Astrocyte of the spinal cord (primary cell): ENCODE measurements at regions not wholly inside any gene's neighbourhood (a gene's known extent, or its start where the extent isn't known, plus 50 kb on each side); places are given as distances from the start of the nearest gene placed in this dataset.
A peak's percentile ranks its signal among the peaks of the same experiment; 100 is the strongest.

Experiments used
- DNase-seq: peaks from one replicate; pipeline ENCODE4 v3.0.0; 2011; ENCODE audit warnings: low read depth, low spot score
- H3K4me3 ChIP-seq: 2 replicates; pipeline ENCODE4 v1.5.1; 2011; ENCODE audit warnings: low read depth, mild to moderate bottlenecking, low read length, moderate library complexity
- in situ Hi-C: cut with HindIII; loops from 2 replicates; pipeline ENCODE4 v1.10.0; 2017; ENCODE audit warnings: low sequenced_read_pairs
- TF ChIP-seq, protein P1 (sequence below): IDR thresholded peaks from 2 replicates; pipeline ENCODE4 v1.5.1; 2012; ENCODE audit warnings: low read depth, mild to moderate bottlenecking, low read length, inconsistent platforms

DNA sequence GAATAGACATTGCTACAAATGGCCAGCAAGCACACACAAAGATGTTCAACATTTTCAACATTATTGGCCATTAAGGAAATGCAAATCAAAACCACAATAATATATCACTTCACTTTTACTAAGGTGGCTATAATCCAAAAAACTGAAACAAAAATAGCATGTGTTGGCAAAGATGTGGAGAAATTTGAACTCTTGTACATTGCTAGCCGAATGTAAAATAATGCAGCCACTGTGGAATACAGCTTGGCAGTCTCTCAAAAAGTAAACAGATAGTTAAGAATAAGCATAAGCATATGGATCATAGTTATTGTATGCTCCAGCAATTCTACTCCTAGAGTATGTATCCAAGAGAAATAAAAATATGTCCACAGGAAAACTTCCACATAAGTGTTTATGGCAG is 192.5 kb downstream of the EN1 start:
- DNase-seq: peak; percentile 53
- TF ChIP-seq, protein P1, sequence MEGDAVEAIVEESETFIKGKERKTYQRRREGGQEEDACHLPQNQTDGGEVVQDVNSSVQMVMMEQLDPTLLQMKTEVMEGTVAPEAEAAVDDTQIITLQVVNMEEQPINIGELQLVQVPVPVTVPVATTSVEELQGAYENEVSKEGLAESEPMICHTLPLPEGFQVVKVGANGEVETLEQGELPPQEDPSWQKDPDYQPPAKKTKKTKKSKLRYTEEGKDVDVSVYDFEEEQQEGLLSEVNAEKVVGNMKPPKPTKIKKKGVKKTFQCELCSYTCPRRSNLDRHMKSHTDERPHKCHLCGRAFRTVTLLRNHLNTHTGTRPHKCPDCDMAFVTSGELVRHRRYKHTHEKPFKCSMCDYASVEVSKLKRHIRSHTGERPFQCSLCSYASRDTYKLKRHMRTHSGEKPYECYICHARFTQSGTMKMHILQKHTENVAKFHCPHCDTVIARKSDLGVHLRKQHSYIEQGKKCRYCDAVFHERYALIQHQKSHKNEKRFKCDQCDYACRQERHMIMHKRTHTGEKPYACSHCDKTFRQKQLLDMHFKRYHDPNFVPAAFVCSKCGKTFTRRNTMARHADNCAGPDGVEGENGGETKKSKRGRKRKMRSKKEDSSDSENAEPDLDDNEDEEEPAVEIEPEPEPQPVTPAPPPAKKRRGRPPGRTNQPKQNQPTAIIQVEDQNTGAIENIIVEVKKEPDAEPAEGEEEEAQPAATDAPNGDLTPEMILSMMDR: no peak
- in situ Hi-C loops: no loop called here
- H3K4me3 ChIP-seq: no peak overlapping the region

- DNase-seq: no peak
- TF ChIP-seq, protein P1: no peak
- H3K4me3 ChIP-seq: no peak overlapping the region
- in situ Hi-C loops: no loop called here
These were observed 197.1 kb downstream of the EN1 start for GRCh38 chr2:118650327-118650726.

DNA sequence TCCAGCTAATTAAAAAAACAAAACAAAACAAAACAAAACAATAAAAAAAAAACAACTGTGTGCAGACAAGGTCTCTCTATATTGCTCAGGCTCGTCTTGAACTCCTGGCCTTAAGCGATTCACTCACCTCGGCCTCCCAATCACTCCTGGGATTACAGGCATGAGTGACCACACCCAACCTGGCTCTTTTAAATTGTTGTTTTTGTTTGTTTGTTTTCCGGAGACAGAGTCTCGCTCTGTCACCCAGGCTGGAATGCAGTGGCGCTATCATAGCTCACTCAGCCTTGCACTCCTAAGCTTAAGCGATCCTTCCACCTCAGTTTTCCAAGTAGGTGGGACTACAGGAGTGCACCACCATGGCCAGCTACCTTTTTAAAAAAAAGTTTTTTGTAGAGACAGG is 201.6 kb downstream of the EN1 start:
- DNase-seq: no peak
- TF ChIP-seq, protein P1: no peak
- no peak overlapping the region for H3K4me3 ChIP-seq
- in situ Hi-C loops: no loop called here

DNA sequence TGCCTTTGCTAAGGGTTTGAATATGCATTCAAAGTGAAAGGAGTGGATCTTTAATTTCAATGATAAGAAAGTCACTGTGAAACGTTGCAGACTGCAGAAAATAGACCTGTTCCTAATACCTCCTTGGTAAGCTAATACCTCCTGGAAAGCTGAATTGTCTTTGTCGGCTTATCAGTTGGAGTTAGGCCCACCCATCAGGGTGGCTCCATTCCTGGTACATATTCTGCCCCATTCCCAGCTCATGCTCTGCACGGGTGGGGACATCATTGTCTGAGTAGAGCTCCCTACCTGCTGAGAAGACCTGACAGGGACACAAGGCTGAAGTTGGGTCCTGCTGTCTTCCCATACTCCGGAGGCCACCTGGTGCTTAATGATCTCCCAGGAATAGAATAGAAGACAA is 203.3 kb downstream of the EN1 start:
- no peak overlapping the region for H3K4me3 ChIP-seq
- in situ Hi-C loops: no loop called here
- TF ChIP-seq, protein P1: no peak
- DNase-seq: no peak

DNA sequence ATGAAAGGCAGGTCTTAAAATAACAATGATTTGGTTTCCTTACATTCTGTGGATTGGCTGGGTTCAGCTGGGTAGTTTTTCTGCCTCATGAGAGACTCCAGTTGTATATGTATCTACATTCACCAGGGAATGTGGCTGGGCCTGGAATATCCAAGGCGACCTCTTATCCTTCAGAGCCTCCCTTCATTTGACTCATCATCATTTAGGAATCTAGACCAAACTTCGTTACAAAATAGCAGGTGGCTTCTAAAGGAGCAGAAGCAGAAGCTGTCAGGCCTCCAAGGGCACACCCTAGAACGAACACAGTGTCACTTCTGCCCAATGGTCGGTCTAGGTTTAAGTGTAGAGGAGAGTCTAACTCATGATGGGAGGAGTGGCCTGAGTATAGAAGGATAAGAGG is 204.2 kb downstream of the EN1 start:
- in situ Hi-C loops: no loop called here

GRCh38 chr2:118642501-118642900 is 204.9 kb downstream of the EN1 start:
- no peak overlapping the region for H3K4me3 ChIP-seq
- in situ Hi-C loops: no loop called here
- TF ChIP-seq, protein P1: no peak
- DNase-seq: no peak

More for the DNA sequence above, 204.2 kb downstream of the EN1 start:
- TF ChIP-seq, protein P1: no peak
- no peak for DNase-seq
- no peak overlapping the region for H3K4me3 ChIP-seq

GRCh38 chr2:118641711-118642110 is 205.7 kb downstream of the EN1 start:
- no peak overlapping the region for H3K4me3 ChIP-seq
- no peak for DNase-seq
- in situ Hi-C loops: no loop called here
- TF ChIP-seq, protein P1: no peak
